Fibroblast of peridontal ligament (primary cell): ENCODE measurements at regions not wholly inside any gene's neighbourhood (a gene's known extent, or its start where the extent isn't known, plus 50 kb on each side); places are given as distances from the start of the nearest gene placed in this dataset.
A peak's percentile ranks its signal among the peaks of the same experiment; 100 is the strongest.

ENCODE experiments used
- DNase-seq: peaks from one replicate; pipeline ENCODE4 v3.0.0-alpha.2; 2010; ENCODE audit errors: extremely low read depth

DNA sequence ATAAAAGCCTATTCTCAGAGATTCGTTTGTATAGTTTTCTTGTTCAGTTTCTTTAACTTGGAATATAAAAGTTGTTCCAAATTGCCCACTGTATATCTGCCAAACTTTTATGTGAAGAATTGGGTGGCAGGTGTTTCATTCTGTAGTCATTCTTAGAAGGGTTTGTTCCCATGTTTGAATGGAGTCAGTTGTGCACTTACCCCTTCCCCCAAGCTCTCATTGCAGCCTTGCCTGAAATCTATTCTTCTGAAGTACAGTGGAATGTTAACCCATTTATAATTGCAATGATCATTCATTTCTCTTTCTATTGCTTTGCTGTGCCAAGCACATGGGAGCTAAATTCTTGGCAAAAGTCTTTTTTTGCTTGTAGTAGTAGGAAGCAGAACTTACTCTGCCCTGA, 375.3 kb upstream of the C1orf87 start:
- no peak for DNase-seq

DNA sequence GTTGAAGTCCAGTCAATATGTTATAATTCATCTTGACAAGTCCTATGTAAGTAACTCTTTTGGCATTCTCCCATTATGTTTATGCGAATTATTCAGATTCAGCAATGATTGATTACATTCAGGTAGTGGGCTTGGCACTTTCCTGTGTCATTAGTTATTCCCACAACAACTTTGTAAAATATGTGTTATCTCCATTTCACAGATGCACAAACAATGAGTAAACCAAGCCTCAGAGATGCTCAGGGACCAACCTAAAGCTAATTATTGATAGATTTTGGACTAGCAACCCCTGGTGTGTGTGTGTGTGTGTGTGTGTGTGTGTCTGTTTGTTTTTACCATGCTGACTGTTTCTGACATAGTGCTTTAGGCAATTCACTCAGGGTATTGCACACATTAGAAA, 371.1 kb upstream of the C1orf87 start:
- no peak for DNase-seq

DNA sequence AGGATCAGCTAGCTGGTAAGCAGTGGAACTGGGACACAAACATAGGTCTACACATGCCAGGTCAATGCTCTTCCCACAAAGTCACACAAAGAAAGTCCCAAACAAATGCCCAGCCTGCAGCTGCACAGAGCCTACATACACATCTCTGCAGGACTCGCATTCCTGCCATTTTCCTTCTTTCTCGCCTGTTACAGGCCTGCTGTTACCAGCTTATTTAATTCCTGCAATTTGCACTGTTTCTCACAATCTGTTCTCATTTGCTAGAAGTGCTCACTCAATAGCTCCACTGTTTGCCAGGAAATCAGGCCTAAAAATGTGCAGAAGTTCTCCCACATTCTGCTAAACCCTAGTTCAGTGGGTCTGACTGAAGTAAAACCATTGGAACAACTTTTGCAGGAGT, 362.6 kb upstream of the C1orf87 start:
- DNase-seq: no peak

DNA sequence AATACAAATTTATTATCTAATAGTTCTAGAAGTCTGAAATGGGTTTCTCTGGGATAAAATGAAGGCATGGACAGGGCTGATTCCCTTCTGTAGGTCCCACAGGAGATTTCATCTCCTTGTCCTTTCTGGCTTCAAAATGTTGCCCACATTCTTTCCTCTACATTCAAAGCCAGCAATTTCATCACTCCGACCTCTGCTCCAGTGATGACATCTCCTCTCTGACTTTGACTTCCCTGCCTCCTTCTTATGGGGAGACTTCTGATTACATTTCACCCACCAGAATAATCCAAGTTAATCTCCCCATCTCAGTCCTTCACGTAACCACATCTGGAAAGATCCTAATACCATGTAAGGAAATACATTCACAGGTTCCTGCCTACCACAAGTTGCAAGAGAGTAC, 358.0 kb upstream of the C1orf87 start:
- DNase-seq: no peak

DNA sequence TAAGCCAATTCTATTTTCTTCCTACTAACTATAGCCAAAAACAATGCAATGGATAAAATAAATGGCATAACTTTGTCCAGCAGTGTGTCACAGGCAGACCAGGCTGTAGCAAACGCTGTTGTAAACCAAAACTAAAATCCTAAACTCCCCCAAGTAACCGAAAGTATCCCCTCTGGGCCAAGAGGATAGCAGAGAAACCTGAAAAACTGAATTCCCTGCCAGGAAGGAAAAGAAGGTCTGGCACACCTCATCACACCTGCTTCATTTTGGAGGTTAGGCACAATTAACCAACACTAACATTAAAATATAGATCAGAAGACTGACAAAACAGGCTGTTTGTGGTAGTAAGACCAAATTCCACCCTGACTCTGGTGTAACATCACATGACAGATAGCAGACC, 356.8 kb upstream of the C1orf87 start:
- DNase-seq: no peak

DNA sequence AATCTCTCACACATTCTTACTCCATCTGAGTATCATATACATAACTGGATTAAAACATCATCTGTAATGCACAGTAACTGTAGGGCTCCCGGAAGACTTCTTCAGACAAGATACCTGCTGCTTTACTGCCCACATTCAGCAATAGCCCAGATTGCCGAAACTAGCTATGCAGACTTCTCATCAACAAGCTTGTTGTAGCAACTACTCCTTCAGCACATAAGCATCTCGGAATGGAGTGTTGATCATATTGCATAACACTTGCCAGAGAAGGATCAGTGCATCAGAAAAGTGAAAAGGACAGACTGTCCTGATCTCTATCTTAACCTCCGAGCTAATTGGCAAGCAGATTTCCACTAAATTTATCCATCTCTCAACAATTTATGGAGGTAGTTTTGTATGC, 354.6 kb upstream of the C1orf87 start:
- DNase-seq: no peak

DNA sequence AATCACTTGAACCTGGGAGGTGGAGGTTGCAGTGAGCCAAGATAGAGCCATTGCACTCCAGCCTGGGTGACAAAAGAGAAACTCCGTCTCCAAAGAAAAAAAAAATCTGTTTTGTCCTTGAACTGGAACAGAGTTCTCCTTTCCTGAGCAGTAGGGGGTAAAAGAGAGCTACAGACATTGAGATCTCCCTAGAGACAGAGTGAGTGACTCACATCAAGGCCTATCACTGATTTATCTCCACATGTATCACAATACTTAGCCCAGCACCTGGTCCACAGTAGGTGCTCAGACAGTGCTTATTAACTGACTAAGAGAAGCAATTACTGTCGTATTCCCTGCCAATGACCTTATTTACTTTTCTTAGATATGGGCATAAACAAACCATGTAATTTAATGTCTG, 354.1 kb upstream of the C1orf87 start:
- DNase-seq: no peak

DNA sequence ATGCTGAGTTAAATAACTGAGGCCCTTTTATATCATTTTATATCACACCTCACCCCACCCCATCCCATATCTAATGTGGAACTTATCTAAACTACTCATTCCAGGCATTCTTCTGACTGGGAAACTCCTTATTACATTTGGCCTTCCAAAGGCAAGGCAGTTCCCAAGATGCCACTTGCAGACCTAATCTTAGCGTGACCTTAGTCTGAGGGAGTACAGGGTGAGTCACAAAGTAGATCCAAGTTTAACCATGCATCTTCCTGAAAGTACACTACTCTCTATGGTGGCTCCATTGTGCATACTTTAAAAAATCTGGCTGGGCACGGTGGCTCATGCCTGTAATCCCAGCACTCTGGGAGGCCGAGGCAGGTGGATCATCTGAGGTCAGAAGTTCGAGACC, 353.6 kb upstream of the C1orf87 start:
- DNase-seq: no peak

DNA sequence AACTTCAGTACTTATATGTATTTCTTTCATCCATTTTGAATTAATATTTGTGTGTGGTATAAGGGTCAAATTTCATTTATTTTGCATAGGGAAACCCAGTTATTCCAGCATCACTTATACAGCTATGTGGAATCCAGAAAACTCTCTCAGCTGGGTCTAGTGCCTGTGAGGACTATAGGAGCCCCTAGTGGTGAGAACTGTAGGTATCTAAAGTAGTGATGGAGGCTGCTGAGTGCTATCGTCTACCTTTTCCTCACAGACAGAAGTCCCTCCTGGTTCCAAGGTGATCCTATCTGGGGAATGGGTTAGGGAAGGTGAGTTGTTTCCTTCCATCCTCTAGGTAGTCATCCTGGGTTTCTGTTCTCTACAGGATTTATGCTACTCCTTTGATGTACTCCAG, 352.0 kb upstream of the C1orf87 start:
- peak; percentile 12 for DNase-seq

DNA sequence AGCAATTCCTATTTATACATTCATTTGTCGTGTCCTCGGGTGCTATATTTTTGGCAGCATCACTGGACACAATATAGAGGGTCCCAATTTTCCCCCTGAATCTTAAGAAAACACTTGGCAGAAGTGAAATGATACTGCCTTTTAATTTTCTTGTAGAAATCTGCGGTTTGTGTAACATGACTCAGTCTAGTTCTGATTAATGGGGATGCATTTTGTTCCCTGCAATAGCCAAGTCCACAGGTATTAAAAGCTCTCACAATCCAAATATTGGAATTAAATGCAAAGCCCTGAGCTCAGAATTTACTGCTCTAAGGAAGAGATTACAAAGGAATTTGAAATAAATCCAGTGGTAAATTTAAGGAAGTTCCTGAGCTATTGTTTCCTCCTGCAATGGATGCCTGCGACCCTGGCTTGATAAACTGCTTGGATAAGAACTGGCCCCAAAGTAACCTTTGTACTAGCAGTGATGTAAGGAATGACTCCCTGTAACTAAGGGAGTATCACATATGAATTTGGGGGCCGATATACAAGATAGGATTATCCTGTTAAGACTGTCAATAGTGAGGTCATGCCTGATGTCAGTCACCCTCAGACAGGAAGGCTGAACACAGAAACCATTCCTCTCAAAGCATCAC, 349.7 kb upstream of the C1orf87 start:
- DNase-seq: no peak

DNA sequence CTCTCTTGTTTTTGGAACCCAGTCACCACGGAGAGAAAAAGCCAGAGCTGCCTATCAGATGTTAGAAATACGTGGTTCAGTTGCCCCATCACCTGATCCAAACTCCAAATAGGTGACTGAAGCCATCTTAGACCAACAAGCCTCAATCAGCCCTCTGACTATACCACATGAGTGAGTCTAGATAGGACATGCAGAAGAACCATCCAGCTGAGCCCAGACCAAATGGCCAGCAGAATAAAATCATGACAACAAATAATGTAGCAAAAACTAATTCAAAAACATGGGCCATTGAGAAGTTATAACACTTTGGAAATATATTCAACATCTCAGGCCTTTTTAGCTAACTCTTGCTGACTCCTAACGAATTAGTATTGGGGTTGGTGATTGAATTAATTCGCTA, 348.4 kb upstream of the C1orf87 start:
- DNase-seq: no peak

DNA sequence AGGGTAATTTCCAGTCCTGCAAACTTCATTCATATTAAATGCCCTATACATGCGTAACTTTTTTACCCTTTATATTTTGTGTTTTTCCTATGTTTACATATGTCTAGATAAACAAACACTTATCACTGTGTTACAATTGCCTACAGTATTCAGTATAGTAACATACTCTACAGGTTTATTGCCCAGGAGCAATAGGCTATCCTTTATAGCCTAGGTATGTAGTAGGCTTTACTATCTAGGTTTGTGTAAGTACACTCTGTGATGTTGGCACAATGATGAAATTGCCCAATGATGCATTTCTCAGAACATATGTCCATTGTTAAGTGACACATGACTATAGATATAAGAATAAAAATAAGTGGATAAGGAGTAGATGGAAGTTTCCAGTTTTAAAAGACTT, 345.5 kb upstream of the C1orf87 start:
- no peak for DNase-seq

DNA sequence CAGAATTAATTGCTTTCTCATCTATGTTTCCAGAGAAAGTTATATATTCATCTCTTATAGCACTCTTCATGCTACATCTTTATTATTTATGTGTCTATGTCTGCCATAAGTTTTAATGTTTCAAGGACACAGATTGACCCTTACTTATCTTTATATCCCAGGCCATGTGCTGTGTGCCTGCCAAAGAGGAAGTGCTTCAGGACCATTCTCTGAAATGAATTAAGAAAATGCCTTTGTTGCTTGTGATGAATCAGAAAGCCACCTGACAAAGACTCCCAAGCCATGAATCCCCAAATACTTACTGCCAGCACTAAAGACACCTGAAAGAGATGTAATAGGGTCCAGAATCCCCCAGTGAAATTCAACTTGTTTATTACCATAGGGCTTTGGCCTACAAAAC, 342.1 kb upstream of the C1orf87 start:
- DNase-seq: no peak

DNA sequence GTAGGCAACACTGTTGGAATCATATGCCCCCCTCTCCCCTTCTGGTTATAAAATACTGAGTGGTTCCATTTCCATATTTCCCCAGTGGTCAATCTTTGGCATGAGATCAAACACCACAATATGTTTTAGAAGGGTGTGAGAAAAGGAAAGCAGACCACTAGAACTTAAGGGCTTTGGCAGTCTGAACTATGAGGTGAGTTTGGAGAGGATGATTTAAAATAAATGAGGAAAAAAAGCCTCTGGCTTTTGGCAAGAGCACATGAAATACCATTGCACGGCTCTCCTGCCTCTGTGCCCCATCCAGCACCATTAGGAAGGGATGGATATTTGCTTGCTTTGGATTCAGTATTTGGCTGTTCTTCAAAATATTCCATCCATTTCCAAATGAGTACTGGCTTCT, 339.5 kb upstream of the C1orf87 start:
- no peak for DNase-seq

DNA sequence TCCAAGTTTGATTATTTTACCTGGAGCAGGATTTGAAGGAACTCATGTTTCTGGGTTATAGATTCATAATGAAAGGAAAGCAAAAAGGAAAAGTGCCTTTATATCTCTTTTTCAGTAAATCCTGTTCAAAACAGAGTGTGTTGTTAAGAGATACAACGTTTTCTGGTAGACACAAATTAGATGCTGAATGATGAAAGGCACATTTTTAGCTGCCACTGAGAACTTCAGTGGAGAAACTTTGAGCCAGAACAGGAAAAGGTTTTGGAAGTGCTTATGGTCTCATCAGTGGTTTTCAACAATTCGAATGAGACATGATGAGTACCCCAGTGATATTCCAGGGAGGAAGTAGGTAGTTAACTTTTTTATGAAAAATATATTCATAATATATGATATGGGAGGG, 338.0 kb upstream of the C1orf87 start:
- no peak for DNase-seq

DNA sequence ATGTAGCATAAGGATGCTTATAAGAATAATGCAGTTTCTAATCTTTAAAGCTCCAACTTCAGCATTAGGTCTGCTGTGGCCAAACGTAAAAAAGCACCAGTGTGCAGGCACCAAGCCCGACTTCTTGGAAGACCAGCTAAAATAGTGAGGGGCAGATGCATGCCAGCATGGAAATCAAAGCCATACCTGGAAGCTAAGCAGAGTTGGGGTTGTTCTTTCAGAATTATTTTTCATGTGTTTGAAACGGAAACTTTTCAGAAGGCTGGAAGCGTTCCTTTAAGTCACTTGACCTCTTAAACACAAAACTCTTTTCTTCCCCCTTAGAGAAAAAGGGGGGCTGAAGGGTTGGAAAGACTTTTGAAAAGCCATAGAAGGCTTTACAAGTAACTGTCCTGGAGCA, 329.2 kb upstream of the C1orf87 start:
- no peak for DNase-seq

DNA sequence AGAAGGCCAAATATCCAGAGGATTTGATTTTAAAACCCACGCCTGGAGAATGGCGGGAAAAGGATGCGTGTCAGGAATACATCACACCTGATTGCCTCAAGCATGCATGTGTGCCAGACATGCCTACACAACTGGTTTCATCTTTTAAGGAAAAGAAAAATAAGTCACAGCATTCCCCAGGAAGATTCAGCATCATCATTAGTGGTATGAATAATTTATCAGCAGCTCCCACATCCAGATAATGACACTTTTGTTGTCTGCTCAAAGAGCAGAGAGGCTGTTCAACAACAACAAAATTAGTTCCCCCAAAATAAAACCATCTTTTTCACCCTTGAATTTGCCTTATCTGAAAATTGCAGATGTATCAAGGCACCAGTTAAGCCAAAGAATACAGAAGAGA, 328.6 kb upstream of the C1orf87 start:
- DNase-seq: no peak

DNA sequence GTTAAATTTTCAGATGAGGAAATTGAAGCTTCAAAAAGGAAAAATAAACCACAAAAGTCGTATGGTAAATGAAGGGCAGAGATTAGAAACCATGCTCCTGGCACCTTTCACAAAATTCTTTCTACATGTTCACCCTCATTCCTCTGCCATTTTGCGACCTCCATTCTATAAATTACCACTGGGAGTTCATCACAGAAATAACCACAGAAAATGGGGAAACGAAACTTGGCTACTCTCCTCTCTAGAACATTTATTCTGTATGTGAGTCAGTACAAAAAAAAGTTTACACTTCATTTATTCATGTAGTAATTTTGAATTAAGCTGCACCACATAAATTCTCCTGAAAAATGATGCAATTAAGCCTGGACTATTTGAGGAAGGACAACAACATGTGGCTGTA, 320.9 kb upstream of the C1orf87 start:
- DNase-seq: no peak

DNA sequence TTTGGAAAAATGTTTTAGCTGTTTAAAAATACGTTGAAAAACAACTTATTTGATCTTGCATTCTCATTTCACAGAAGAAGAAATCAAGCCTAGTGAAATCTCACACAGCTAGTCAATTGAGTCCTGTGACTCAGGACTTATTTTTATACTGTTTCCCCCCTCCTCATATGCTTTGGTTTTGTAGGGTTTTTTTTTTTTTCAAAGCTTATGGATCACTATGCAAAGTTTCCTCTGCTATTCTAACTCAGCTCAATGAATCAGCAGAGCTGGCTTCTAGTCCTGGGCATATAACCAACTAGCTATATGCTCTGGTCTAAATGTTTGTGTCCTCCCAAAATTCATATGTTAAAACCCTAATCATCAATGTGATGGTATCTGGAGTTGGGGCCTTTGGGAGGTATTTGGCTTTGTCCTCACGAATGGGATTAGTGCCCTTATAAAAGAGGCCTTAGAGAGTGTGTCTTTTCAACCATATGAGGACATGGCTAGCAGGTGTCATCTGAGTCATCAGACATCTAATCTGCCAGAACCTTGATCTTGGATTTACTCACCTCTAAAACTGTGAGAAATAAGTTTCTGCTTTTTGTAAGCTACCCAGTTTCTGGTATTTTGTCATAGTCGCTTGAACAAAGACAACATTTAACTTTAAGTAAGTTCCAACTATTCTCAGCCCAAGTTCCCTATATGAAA, 317.2 kb upstream of the C1orf87 start:
- DNase-seq: no peak

DNA sequence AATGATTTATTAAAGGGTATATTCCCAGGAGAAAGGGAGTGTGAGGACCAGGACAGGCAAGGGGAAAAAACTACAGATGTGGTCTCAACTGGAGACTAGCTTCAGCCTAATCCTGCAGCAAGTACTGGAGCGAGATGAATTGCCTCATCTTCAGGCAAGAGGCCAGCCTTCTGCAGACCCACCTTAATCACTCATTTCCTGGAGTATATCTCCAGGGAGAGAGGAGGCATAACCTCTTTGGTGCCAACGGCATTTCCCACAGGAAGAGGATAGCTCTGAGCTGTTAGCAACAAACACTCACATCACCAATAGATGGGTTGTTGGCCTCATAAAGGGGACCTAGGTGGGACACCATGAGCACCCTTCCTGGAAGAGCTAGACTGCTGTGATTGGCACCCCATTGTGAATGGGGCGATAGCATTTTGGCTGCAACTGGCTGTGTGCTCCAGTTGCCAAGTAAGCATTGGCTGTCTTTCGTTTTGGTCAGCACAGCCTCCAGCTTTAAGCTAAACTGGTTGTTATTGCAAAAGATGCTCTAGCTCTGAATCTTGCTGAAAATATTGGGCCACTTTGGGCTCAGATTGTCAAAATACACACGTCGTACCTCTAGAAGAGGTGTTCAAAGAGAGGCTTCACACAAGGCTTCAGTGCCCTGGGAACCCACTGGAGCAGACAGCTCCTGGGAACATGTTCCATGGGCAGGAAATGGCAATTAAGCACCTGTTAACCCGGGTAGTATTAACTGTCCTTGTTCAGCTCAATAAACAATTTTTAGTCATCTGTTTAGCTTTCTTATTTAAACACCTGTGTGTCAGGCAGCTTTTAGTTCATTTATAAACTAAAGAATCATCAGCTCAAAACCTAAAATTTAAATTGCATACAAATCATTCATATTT, 314.8 kb upstream of the C1orf87 start:
- DNase-seq: no peak

DNA sequence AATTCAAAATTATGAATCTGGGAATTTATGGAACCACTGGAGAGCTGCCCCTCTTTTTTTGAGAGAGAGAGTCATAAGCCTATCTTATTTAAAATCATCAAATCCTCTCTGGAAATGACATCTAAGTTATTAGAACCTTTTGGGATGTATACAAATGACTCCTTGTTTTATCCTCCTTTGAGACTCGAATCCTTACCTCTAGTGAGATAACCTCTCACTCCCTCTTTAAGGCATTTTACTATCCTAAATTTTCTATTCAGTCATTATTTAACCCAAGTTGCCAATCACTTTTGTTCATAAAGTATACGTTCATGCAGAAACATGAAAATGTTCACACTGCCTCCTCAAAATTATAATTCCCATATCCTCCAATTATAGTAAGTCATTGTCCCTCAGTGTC, 313.6 kb upstream of the C1orf87 start:
- DNase-seq: no peak

DNA sequence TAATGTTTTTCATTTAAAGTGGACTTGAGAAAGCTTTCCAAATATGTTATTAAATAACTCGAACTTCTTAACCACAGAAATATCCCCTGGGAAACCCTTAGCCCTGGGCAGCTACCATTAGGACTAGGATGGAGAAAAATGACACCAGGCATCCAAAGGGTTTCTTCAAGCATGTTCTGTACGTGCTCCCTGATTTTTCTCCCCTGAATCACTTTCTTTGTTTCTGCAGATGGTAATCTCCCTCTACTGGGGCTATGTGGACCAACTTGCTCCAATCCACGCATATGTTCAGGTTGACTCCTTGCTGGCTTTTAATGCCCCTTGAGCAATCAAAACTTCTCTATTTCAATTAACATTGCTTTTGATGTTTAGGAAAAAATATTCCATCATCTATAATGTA, 312.7 kb upstream of the C1orf87 start:
- DNase-seq: peak; percentile 10

DNA sequence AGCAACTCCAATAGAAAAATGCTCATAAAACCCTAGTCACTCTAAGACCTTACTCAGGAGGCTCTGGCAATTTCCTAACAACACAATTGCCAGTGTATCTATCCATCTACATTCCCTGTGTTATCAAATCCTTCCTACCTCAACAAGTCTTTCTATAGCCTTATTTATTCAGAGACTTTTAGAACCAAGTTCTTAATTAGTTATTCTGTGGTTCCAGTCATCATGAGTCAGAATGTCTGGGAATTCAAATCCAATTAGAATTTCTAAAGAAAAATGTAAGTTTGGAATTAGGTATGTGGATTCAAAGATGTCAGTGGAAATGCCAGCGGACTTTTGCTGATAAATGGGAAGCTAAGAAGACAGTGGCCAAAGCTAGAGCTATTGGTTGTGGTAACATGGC, 302.6 kb upstream of the C1orf87 start:
- DNase-seq: no peak
